ENCODE measurements at regions not wholly inside any gene's neighbourhood (a gene's known extent, or its start where the extent isn't known, plus 50 kb on each side); places are given as distances from the start of the nearest gene placed in this dataset.

DNA sequence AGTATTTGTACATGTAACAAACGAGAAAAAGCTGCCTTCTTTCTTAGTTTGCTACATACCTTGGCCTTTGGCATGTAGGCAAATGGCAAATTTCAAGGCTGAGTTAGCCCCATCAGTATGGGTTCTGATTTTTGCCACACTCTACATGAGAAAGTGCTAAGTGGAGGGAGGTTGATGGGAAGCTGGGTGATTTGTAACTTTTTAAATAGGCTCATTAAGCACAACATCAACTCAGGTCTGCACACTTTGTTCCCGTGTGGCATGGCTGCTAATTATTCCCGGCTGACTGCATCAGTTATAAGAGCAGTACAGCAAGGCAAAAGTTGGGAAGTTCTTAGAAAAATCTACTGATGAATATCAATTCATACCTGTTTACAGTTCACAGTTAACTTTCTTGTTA lies 172.8 kb upstream of the MAP3K7 start:
- H3K4me3 ChIP-seq (ENCODE audit: low read depth, low read length): no peak overlapping the region
- H3K9me3 ChIP-seq (ENCODE audit: control insufficient read depth, insufficient read depth, low read length): no peaks in the 10 kb centered on the region
- no peaks in the 10 kb centered on the region for H3K4me1 ChIP-seq (ENCODE audit: control insufficient read depth, insufficient read depth, low read length)
- H3K36me3 ChIP-seq (ENCODE audit: control insufficient read depth, insufficient read depth, low read length): no peaks in the 10 kb centered on the region
- no CpG with 5 or more reads among the region's 3 CpGs for whole genome bisulfite sequencing (ENCODE audit: insufficient coverage)
- no peak overlapping the region for H3K27ac ChIP-seq (ENCODE audit: low read depth, low read length)
- no peaks in the 10 kb centered on the region for H3K27me3 ChIP-seq (ENCODE audit: control insufficient read depth, insufficient read depth, low read length)
- peak in 1 of 6 donors; percentile 25 for DNase-seq (ENCODE audit: low read depth in 4 of 6, low spot score in 6 of 6)

DNA sequence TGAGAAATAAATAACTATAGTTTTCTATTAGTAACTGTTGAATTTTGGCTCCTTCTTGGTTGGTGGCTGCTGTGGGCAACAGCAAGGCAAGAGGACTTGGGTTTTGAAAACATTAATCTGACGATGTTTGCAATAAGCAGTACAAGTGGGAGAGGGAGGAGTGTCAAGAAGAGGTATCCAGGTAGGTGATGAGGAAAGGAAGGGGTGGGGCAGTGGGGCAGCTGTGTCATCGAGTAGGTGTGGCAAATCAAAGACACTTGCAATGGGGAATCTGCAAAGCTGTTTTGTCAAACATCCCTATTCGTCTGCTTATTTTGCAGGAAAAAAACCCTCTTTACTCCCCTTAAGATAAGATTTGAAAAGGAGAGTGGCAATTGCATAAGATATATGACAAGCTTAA lies 171.9 kb upstream of the MAP3K7 start:
- Histone ChIP-seq H3K4me3 (ENCODE audit: low read depth, low read length) (no peak overlapping the region), H3K27ac (ENCODE audit: low read depth, low read length) (no peak overlapping the region), H3K27me3 (ENCODE audit: control insufficient read depth, insufficient read depth, low read length) (no peaks in the 10 kb centered on the region), H3K4me1 (ENCODE audit: control insufficient read depth, insufficient read depth, low read length) (no peaks in the 10 kb centered on the region), H3K9me3 (ENCODE audit: control insufficient read depth, insufficient read depth, low read length) (no peaks in the 10 kb centered on the region), H3K36me3 (ENCODE audit: control insufficient read depth, insufficient read depth, low read length) (no peaks in the 10 kb centered on the region)
- 76% methylated on average over 2 of the region's 3 CpGs for WGBS (ENCODE audit: insufficient coverage)
- no peak for DNase-seq (ENCODE audit: low read depth in 4 of 6, low spot score in 6 of 6)

DNA sequence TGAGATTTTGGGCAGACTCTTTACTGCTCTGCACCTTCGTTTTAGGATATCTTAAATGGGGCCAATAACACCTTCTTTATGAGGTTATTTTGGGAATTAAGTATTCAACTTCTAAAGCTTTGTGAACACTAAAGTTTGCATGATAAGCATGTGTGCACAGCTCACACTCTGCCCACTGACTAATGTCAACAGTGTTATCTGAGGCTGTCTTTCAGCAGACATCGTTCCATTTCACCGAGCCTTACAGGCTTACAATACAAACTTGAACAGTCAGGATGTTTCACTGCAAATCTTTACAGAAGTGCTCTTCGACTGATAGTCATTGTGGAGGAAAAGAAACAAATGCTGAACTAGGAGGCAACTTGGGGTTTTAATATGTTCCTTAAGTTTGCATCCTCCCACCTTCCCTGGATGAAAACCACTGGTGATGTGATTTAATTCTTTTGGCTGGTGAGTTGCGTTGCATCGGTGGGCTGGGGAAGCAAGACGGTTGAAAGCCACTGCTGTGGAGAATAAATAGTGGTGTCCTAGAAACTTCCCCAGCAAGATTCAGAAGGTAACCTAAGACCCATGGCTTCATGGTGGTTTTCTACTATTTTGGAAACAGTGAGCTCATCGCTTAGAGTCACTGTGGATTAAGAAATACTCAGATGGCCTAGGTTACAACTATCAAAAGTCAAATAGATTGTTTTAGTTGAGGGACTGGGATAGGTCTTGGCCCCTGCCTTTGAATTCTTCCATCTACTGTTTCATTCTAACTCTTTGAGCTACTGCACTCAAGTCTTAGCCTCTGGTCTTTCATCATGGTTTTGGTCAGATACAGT lies 167.2 kb upstream of the MAP3K7 start:
- no peak for DNase-seq (ENCODE audit: low read depth in 4 of 6, low spot score in 6 of 6)
- H3K9me3 ChIP-seq (ENCODE audit: control insufficient read depth, insufficient read depth, low read length): no peaks in the 10 kb centered on the region
- H3K4me1 ChIP-seq (ENCODE audit: control insufficient read depth, insufficient read depth, low read length): no peaks in the 10 kb centered on the region
- H3K27ac ChIP-seq (ENCODE audit: low read depth, low read length): no peak overlapping the region
- 86% methylated on average over 3 of the region's 8 CpGs for WGBS (ENCODE audit: insufficient coverage)
- no peaks in the 10 kb centered on the region for H3K36me3 ChIP-seq (ENCODE audit: control insufficient read depth, insufficient read depth, low read length)
- H3K27me3 ChIP-seq (ENCODE audit: control insufficient read depth, insufficient read depth, low read length): no peaks in the 10 kb centered on the region
- no peak overlapping the region for H3K4me3 ChIP-seq (ENCODE audit: low read depth, low read length)

DNA sequence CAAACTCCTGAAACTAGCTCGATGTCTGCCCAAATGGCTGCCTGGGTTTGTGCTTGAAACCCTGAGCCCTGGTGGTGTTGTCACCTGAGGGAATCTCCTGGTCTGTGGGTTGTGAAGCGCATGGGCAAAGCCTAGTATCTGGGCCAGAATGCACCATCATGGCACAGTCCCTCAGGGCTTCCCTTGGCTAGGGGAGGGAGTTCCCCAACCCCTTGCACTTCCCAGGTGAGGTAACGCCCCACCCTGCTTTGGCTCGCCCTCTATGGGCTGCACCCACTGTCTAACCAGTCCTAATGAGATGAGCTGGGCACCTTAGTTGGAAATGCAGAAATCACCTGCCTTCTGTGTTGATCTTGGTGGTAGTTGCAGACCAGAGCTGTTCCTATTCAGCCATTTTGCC lies 152.9 kb upstream of the MAP3K7 start:
- no peak for DNase-seq (ENCODE audit: low read depth in 4 of 6, low spot score in 6 of 6)
- Histone ChIP-seq H3K4me3 (ENCODE audit: low read depth, low read length) (no peak overlapping the region), H3K27ac (ENCODE audit: low read depth, low read length) (no peak overlapping the region), H3K36me3 (ENCODE audit: control insufficient read depth, insufficient read depth, low read length) (no peaks in the 10 kb centered on the region), H3K27me3 (ENCODE audit: control insufficient read depth, insufficient read depth, low read length) (no peaks in the 10 kb centered on the region), H3K4me1 (ENCODE audit: control insufficient read depth, insufficient read depth, low read length) (no peaks in the 10 kb centered on the region), H3K9me3 (ENCODE audit: control insufficient read depth, insufficient read depth, low read length) (no peaks in the 10 kb centered on the region)
- WGBS (ENCODE audit: insufficient coverage): 63% methylated on average over 4 of the region's 4 CpGs

DNA sequence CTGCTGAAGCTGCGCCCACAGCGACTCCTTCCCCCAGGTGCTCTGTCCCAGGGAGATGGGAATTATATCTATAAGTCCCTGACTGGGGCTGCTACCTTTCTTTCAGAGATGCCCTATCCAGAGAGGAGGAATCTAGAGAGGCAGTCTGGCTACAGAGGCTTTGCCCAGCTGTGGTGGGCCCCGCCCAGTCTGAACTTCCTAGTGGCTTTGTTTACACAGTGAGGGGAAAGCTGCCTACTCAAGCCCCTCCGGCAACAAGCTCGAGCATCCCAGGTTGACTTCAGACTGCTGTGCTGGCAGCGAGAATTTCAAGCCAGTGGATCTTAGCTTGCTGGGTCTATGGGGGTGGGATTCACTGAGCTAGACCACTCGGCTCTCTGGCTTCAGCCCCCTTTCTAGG lies 152.5 kb upstream of the MAP3K7 start:
- Histone ChIP-seq H3K36me3 (ENCODE audit: control insufficient read depth, insufficient read depth, low read length) (no peaks in the 10 kb centered on the region), H3K27me3 (ENCODE audit: control insufficient read depth, insufficient read depth, low read length) (no peaks in the 10 kb centered on the region), H3K27ac (ENCODE audit: low read depth, low read length) (no peak overlapping the region), H3K4me3 (ENCODE audit: low read depth, low read length) (no peak overlapping the region), H3K4me1 (ENCODE audit: control insufficient read depth, insufficient read depth, low read length) (no peaks in the 10 kb centered on the region), H3K9me3 (ENCODE audit: control insufficient read depth, insufficient read depth, low read length) (no peaks in the 10 kb centered on the region)
- no peak for DNase-seq (ENCODE audit: low read depth in 4 of 6, low spot score in 6 of 6)
- WGBS (ENCODE audit: insufficient coverage): 70% methylated on average over 7 of the region's 7 CpGs

DNA sequence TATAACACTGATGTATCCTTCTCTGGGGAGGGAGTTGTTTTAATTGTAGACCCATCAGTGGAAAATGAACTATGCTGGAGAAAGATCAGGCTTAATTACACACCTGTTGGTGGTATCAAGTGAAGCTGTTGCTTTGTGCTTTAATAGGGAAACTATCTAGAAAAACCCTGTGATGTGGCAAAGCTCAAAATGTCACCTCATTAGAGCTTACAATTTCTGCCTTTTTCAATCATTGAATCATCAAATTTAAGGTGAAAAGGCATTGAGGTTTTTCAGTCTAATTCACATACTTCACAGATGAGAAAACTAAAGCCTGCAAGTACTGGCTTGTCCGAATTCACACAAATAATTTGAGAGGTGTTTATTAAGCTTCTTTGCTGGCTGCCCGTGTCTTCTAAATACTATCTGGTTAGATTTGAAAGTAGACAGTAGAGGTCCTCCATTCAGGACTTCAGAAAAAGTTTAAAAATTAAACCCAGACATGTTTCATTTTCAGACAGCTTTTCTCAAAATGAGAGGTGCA lies 143.3 kb upstream of the MAP3K7 start:
- no peaks in the 10 kb centered on the region for H3K27me3 ChIP-seq (ENCODE audit: control insufficient read depth, insufficient read depth, low read length)
- DNase-seq (ENCODE audit: low read depth in 4 of 6, low spot score in 6 of 6): peak in 1 of 6 donors; percentile 57
- no peaks in the 10 kb centered on the region for H3K9me3 ChIP-seq (ENCODE audit: control insufficient read depth, insufficient read depth, low read length)
- H3K27ac ChIP-seq (ENCODE audit: low read depth, low read length): no peak overlapping the region
- WGBS (ENCODE audit: insufficient coverage): no CpG with 5 or more reads among the region's 2 CpGs
- no peak overlapping the region for H3K4me3 ChIP-seq (ENCODE audit: low read depth, low read length)
- H3K36me3 ChIP-seq (ENCODE audit: control insufficient read depth, insufficient read depth, low read length): no peaks in the 10 kb centered on the region
- H3K4me1 ChIP-seq (ENCODE audit: control insufficient read depth, insufficient read depth, low read length): no peaks in the 10 kb centered on the region

DNA sequence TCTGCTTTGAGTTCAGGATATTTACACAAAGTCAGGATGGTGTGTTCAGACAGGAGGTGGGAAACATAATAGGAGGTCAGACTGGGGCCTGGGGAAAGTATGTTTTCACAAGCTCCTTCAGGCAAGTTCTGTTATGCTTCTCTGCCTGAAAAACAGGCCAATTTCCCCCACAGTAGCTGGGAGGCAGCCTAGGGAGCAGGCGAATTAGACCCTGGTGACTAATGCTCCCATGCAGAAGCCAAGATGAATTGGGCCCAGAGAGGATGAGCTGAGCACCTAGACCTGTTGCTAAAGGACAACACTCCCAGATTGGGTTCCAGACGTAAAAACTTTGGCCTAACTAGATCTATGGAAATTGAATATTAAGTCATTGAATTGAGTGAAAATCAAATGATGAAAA lies 142.2 kb upstream of the MAP3K7 start:
- Histone ChIP-seq H3K27me3 (ENCODE audit: control insufficient read depth, insufficient read depth, low read length) (no peaks in the 10 kb centered on the region), H3K36me3 (ENCODE audit: control insufficient read depth, insufficient read depth, low read length) (no peaks in the 10 kb centered on the region), H3K4me1 (ENCODE audit: control insufficient read depth, insufficient read depth, low read length) (no peaks in the 10 kb centered on the region), H3K9me3 (ENCODE audit: control insufficient read depth, insufficient read depth, low read length) (no peaks in the 10 kb centered on the region), H3K27ac (ENCODE audit: low read depth, low read length) (no peak overlapping the region), H3K4me3 (ENCODE audit: low read depth, low read length) (no peak overlapping the region)
- 64% methylated on average over 1 of the region's 2 CpGs for WGBS (ENCODE audit: insufficient coverage)
- DNase-seq (ENCODE audit: low read depth in 4 of 6, low spot score in 6 of 6): no peak

DNA sequence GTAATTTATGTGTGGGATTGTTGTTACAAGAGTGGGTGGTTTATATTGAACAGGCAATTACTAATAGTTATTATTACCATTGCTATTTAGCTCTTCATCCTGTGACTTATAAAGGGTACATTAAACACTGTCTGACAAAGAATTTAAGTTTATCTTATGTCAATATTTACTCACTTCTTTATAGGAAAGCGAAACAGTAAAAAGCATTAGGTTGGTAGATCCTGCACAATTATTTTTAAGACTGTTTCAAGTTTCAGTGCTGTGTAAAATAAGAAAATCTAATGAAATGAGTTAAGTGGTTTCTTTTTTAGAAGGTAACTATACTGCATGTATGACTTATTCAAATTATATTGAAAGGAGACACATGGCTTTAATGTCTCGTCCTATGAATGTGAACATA lies 135.8 kb upstream of the MAP3K7 start:
- H3K27me3 ChIP-seq (ENCODE audit: control insufficient read depth, insufficient read depth, low read length): no peaks in the 10 kb centered on the region
- no peaks in the 10 kb centered on the region for H3K36me3 ChIP-seq (ENCODE audit: control insufficient read depth, insufficient read depth, low read length)
- WGBS (ENCODE audit: insufficient coverage): no CpG with 5 or more reads among the region's 2 CpGs
- DNase-seq (ENCODE audit: low read depth in 4 of 6, low spot score in 6 of 6): no peak
- H3K4me3 ChIP-seq (ENCODE audit: low read depth, low read length): no peak overlapping the region
- H3K9me3 ChIP-seq (ENCODE audit: control insufficient read depth, insufficient read depth, low read length): no peaks in the 10 kb centered on the region
- no peaks in the 10 kb centered on the region for H3K4me1 ChIP-seq (ENCODE audit: control insufficient read depth, insufficient read depth, low read length)
- no peak overlapping the region for H3K27ac ChIP-seq (ENCODE audit: low read depth, low read length)

DNA sequence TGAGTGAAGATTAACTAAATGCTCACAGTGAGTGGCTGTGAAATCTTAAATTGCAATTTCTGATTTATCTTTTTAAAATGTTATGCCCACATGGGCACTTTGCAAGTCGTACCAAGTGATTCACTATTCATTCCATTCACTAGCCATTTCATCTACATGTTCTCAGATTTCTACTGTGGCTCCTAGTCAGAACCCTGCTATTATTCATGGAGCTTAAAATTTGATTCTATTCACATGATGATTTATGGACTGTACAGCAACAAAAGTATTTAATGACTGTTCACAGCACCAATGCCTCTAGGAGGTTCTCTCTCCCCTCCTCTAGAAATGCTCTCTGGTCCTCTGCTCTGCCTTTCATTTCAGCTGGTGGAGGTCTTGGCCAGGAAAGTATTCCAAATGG lies 133.5 kb upstream of the MAP3K7 start:
- WGBS (ENCODE audit: insufficient coverage): no CpG with 5 or more reads among the region's 1 CpG
- Histone ChIP-seq H3K27ac (ENCODE audit: low read depth, low read length) (no peak overlapping the region), H3K27me3 (ENCODE audit: control insufficient read depth, insufficient read depth, low read length) (no peaks in the 10 kb centered on the region), H3K9me3 (ENCODE audit: control insufficient read depth, insufficient read depth, low read length) (no peaks in the 10 kb centered on the region), H3K36me3 (ENCODE audit: control insufficient read depth, insufficient read depth, low read length) (no peaks in the 10 kb centered on the region), H3K4me3 (ENCODE audit: low read depth, low read length) (no peak overlapping the region), H3K4me1 (ENCODE audit: control insufficient read depth, insufficient read depth, low read length) (no peaks in the 10 kb centered on the region)
- no peak for DNase-seq (ENCODE audit: low read depth in 4 of 6, low spot score in 6 of 6)
